SU-DHL-6 (cell line): ENCODE measurements at regions not wholly inside any gene's neighbourhood (a gene's known extent, or its start where the extent isn't known, plus 50 kb on each side); places are given as distances from the start of the nearest gene placed in this dataset.

Source experiments
- CTCF ChIP-seq: fragments of 200-600 bp; sonication (generic); IDR thresholded peaks from one replicate; pipeline ENCODE4 v1.5.1; 2017; ENCODE audit warnings: antibody characterized with exemption, mild to moderate bottlenecking, low read length, moderate library complexity; ENCODE audit not compliant: insufficient read depth, poor library complexity, severe bottlenecking
- EZH2phosphoT487 ChIP-seq: fragments of 200-600 bp; sonication (generic), shearing (Covaris generic); conservative IDR thresholded peaks from 2 replicates; pipeline ENCODE4 v1.6.1; 2018; ENCODE audit warnings: mild to moderate bottlenecking, antibody characterized with exemption, low read length, moderate library complexity, mixed read lengths

- TF ChIP-seq EZH2phosphoT487, result no peak
- no peak for TF ChIP-seq CTCF
Observed at GRCh38 chr4:30866346-30866745, 146.2 kb downstream of the PCDH7 start.
